Endothelial cell of umbilical vein (primary cell): ENCODE measurements at regions not wholly inside any gene's neighbourhood (a gene's known extent, or its start where the extent isn't known, plus 50 kb on each side); places are given as distances from the start of the nearest gene placed in this dataset.

ENCODE experiments used
- FOS ChIP-seq: IDR thresholded peaks from 2 replicates; pipeline ENCODE4 v1.6.1; 2011; ENCODE audit warnings: mild to moderate bottlenecking, low read length, moderate library complexity, borderline replicate concordance; ENCODE audit not compliant: insufficient read depth
- JUN ChIP-seq: IDR thresholded peaks from 2 replicates; pipeline ENCODE4 v1.6.1; 2011; ENCODE audit warnings: borderline replicate concordance, low read depth; ENCODE audit not compliant: insufficient read length, insufficient read depth
- POLR2A ChIP-seq: IDR thresholded peaks from 2 replicates; pipeline ENCODE4 v1.6.1; 2012; ENCODE audit warnings: low read depth, mild to moderate bottlenecking, control low read depth, low read length
- POLR2AphosphoS5 ChIP-seq: IDR thresholded peaks from 2 replicates; pipeline ENCODE4 v1.6.1; 2012; ENCODE audit warnings: low read depth, mild to moderate bottlenecking, control low read depth, low read length, moderate library complexity; ENCODE audit not compliant: insufficient read depth
- TF ChIP-seq, protein P1 (sequence below), 2 donors: IDR thresholded peaks; 1 replicate in 1 of 2; 2 replicates in 1 of 2; pipeline ENCODE4 v1.5.1; 2011; ENCODE audit warnings: low read length in 2 of 2, mild to moderate bottlenecking in 2 of 2, moderate library complexity in 2 of 2, control low read depth in 1 of 2, inconsistent platforms in 1 of 2, low read depth in 1 of 2; ENCODE audit not compliant: insufficient read depth in 1 of 2; ENCODE audit errors: extremely low read depth in 1 of 2

- no peak for TF ChIP-seq POLR2A
- TF ChIP-seq, protein P1, sequence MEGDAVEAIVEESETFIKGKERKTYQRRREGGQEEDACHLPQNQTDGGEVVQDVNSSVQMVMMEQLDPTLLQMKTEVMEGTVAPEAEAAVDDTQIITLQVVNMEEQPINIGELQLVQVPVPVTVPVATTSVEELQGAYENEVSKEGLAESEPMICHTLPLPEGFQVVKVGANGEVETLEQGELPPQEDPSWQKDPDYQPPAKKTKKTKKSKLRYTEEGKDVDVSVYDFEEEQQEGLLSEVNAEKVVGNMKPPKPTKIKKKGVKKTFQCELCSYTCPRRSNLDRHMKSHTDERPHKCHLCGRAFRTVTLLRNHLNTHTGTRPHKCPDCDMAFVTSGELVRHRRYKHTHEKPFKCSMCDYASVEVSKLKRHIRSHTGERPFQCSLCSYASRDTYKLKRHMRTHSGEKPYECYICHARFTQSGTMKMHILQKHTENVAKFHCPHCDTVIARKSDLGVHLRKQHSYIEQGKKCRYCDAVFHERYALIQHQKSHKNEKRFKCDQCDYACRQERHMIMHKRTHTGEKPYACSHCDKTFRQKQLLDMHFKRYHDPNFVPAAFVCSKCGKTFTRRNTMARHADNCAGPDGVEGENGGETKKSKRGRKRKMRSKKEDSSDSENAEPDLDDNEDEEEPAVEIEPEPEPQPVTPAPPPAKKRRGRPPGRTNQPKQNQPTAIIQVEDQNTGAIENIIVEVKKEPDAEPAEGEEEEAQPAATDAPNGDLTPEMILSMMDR (IDR thresholded peaks at IDR 0.05; ENCODE audit: extremely low read depth in 1 of 2, insufficient read depth in 1 of 2, low read depth in 1 of 2, low read length in 2 of 2), result no peak
- no peak for TF ChIP-seq POLR2AphosphoS5
- no peak for TF ChIP-seq JUN
- no peak for TF ChIP-seq FOS
Observed at GRCh38 chr14:61875483-61875882, 113.3 kb downstream of the SNAPC1 start.
